ENCODE measurements at regions not wholly inside any gene's neighbourhood (a gene's known extent, or its start where the extent isn't known, plus 50 kb on each side); places are given as distances from the start of the nearest gene placed in this dataset.

- Histone ChIP-seq H3K4me3 (ENCODE audit: low read depth, low read length) (no peak overlapping the region), H3K9me3 (ENCODE audit: control insufficient read depth, insufficient read depth, low read length) (no peaks in the 10 kb centered on the region), H3K27me3 (ENCODE audit: control insufficient read depth, insufficient read depth, low read length) (no peaks in the 10 kb centered on the region), H3K36me3 (ENCODE audit: control insufficient read depth, insufficient read depth, low read length) (no peaks in the 10 kb centered on the region), H3K4me1 (ENCODE audit: control insufficient read depth, insufficient read depth, low read length) (peaks cover 3% of the 10 kb centered on the region), H3K27ac (ENCODE audit: low read depth, low read length) (no peak overlapping the region)
- 83% methylated on average over 2 of the region's 3 CpGs for WGBS (ENCODE audit: insufficient coverage)
- no peak for DNase-seq (ENCODE audit: low read depth in 4 of 6, low spot score in 6 of 6)
Measured at GRCh38 chr10:62919776-62920175, 103.6 kb upstream of the EGR2 start.

- no peak overlapping the region for H3K27ac ChIP-seq (ENCODE audit: low read depth, low read length)
- H3K4me1 ChIP-seq (ENCODE audit: control insufficient read depth, insufficient read depth, low read length): peaks cover under 1% of the 10 kb centered on the region
- WGBS (ENCODE audit: insufficient coverage): 92% methylated on average over 2 of the region's 9 CpGs
- no peaks in the 10 kb centered on the region for H3K36me3 ChIP-seq (ENCODE audit: control insufficient read depth, insufficient read depth, low read length)
- H3K27me3 ChIP-seq (ENCODE audit: control insufficient read depth, insufficient read depth, low read length): no peaks in the 10 kb centered on the region
- DNase-seq (ENCODE audit: low read depth in 4 of 6, low spot score in 6 of 6): no peak
- no peak overlapping the region for H3K4me3 ChIP-seq (ENCODE audit: low read depth, low read length)
- no peaks in the 10 kb centered on the region for H3K9me3 ChIP-seq (ENCODE audit: control insufficient read depth, insufficient read depth, low read length)
Measured at GRCh38 chr10:62917475-62918238, 101.5 kb upstream of the EGR2 start.

DNA sequence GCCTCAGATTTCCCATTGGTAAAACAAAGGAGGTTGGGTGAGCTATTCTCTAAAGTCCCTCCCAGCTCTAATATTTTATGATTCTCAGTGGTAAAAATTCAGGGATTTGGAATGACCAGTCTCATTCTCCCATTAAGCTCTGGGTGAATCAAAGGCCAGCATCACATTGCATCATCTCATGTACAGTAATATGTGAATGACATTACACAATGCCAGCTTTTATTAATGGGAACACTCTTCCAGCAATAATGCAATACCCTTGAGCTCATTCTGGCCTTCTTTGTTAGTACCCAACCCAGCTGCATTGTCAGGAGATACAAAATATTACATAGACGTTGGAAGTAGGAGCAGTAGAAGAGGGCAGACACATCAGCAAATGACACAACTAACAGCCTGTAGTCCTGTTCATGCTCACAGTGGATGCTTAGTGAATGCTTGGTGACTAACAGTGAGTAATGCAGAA lies 100.0 kb upstream of the EGR2 start:
- Histone ChIP-seq H3K9me3 (ENCODE audit: control insufficient read depth, insufficient read depth, low read length) (no peaks in the 10 kb centered on the region), H3K4me3 (ENCODE audit: low read depth, low read length) (no peak overlapping the region), H3K4me1 (ENCODE audit: control insufficient read depth, insufficient read depth, low read length) (peaks cover 4% of the 10 kb centered on the region), H3K27ac (ENCODE audit: low read depth, low read length) (peak overlapping the region; percentile 45), H3K36me3 (ENCODE audit: control insufficient read depth, insufficient read depth, low read length) (no peaks in the 10 kb centered on the region), H3K27me3 (ENCODE audit: control insufficient read depth, insufficient read depth, low read length) (no peaks in the 10 kb centered on the region)
- WGBS (ENCODE audit: insufficient coverage): no CpG with 5 or more reads among the region's 1 CpG
- peak in 2 of 6 donors; percentile 14 to 28 for DNase-seq (ENCODE audit: low read depth in 4 of 6, low spot score in 6 of 6)

DNA sequence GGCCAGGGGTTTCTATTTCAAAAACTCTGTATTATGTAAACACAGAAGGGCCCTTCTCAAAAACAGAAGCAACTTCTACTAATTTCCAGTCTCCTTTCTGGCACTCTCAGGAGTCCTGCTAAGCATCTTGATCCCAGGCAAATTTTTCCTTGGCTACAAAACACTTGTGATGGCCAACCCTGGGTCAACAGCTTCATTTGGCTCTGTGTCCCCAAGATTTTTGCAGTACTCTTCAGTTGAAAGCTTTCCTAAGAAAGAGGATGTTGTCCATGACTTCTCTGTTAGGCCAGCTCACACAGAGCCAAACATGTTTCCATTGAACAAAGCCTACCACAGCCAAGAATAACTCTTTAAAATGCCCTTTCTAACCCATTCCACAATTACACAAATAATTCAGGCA lies 99.0 kb upstream of the EGR2 start:
- peak in 1 of 6 donors; percentile 12 for DNase-seq (ENCODE audit: low read depth in 4 of 6, low spot score in 6 of 6)

DNA sequence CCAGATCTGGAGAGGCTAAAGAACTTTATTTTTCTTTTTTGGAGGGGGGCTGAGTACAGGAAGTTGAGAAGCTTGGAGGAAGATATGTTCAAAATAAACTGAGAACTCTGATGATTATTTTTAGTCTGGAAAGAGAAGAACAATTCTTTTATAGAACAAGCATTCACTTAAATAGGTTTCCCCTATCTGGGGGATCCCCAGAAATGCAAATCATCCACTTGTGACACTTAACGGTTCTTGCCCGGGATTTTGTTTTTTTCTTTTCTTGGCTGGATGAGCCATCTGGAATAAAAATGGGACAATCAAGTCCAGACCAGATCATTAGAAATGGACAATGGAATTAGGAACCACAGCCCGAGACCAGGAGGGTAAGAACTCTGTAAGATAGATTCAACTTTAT lies 95.9 kb upstream of the EGR2 start:
- Histone ChIP-seq H3K36me3 (ENCODE audit: control insufficient read depth, insufficient read depth, low read length) (no peaks in the 10 kb centered on the region), H3K4me1 (ENCODE audit: control insufficient read depth, insufficient read depth, low read length) (peaks cover 4% of the 10 kb centered on the region), H3K27me3 (ENCODE audit: control insufficient read depth, insufficient read depth, low read length) (no peaks in the 10 kb centered on the region), H3K27ac (ENCODE audit: low read depth, low read length) (peak overlapping the region; percentile 70), H3K4me3 (ENCODE audit: low read depth, low read length) (no peak overlapping the region), H3K9me3 (ENCODE audit: control insufficient read depth, insufficient read depth, low read length) (no peaks in the 10 kb centered on the region)
- WGBS (ENCODE audit: insufficient coverage): no CpG with 5 or more reads among the region's 3 CpGs
- no peak for DNase-seq (ENCODE audit: low read depth in 4 of 6, low spot score in 6 of 6)

More for the DNA sequence above, 99.0 kb upstream of the EGR2 start:
- Histone ChIP-seq H3K4me1 (ENCODE audit: control insufficient read depth, insufficient read depth, low read length) (peaks cover 4% of the 10 kb centered on the region), H3K27ac (ENCODE audit: low read depth, low read length) (no peak overlapping the region), H3K9me3 (ENCODE audit: control insufficient read depth, insufficient read depth, low read length) (no peaks in the 10 kb centered on the region), H3K27me3 (ENCODE audit: control insufficient read depth, insufficient read depth, low read length) (no peaks in the 10 kb centered on the region), H3K4me3 (ENCODE audit: low read depth, low read length) (no peak overlapping the region), H3K36me3 (ENCODE audit: control insufficient read depth, insufficient read depth, low read length) (no peaks in the 10 kb centered on the region)

DNA sequence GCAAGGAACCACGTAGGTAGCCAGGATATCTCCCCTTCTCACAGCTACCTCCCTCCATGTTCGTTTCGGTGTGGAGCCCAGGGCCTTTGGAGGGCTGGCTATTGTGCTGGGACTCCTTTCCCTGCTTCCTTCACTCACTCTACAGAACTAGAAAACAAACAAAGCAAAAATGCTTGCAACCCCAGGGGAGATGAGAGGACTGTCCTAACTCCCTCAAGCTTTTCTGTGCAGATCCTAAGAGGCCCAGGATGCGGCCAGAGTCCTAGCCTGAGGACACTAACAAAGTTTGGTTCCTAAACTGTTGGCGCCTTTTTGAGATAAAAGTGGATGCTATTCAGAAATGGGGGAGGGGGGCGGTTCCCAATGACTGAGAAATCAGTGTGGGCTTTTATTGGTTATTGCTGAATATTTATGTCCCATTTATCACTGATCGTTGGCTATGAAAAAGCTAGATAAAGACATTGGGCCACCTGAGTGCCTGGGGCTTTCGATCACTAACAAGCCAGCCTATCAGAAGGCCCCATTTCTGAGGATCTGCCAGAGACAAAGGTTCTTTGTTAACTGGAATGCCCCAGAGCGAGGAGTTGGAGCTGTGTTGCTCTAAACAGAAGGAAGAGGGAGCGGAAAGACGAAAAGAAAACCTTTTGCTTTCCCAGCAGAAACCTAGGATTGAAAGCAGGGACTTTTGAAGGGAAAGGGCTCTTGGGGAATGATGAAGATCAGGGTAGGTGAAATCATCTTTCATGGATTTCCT lies 95.2 kb upstream of the EGR2 start:
- Histone ChIP-seq H3K36me3 (ENCODE audit: control insufficient read depth, insufficient read depth, low read length) (no peaks in the 10 kb centered on the region), H3K9me3 (ENCODE audit: control insufficient read depth, insufficient read depth, low read length) (no peaks in the 10 kb centered on the region), H3K4me3 (ENCODE audit: low read depth, low read length) (no peak overlapping the region), H3K27ac (ENCODE audit: low read depth, low read length) (peak overlapping the region; percentile 70), H3K4me1 (ENCODE audit: control insufficient read depth, insufficient read depth, low read length) (peaks cover 4% of the 10 kb centered on the region), H3K27me3 (ENCODE audit: control insufficient read depth, insufficient read depth, low read length) (no peaks in the 10 kb centered on the region)
- DNase-seq (ENCODE audit: low read depth in 4 of 6, low spot score in 6 of 6): peak in 2 of 6 donors; percentile 2 to 37
- WGBS (ENCODE audit: insufficient coverage): 69% methylated on average over 11 of the region's 11 CpGs

GRCh38 chr10:62907470-62908212 lies 91.5 kb upstream of the EGR2 start:
- H3K4me3 ChIP-seq (ENCODE audit: low read depth, low read length): no peak overlapping the region
- no peaks in the 10 kb centered on the region for H3K36me3 ChIP-seq (ENCODE audit: control insufficient read depth, insufficient read depth, low read length)
- peaks cover 3% of the 10 kb centered on the region for H3K4me1 ChIP-seq (ENCODE audit: control insufficient read depth, insufficient read depth, low read length)
- DNase-seq (ENCODE audit: low read depth in 4 of 6, low spot score in 6 of 6): peak in 1 of 6 donors; percentile 32
- 80% methylated on average over 3 of the region's 8 CpGs for WGBS (ENCODE audit: insufficient coverage)
- H3K27me3 ChIP-seq (ENCODE audit: control insufficient read depth, insufficient read depth, low read length): no peaks in the 10 kb centered on the region
- no peak overlapping the region for H3K27ac ChIP-seq (ENCODE audit: low read depth, low read length)
- no peaks in the 10 kb centered on the region for H3K9me3 ChIP-seq (ENCODE audit: control insufficient read depth, insufficient read depth, low read length)

- no peak for DNase-seq (ENCODE audit: low read depth in 4 of 6, low spot score in 6 of 6)
- no peaks in the 10 kb centered on the region for H3K27me3 ChIP-seq (ENCODE audit: control insufficient read depth, insufficient read depth, low read length)
- H3K36me3 ChIP-seq (ENCODE audit: control insufficient read depth, insufficient read depth, low read length): no peaks in the 10 kb centered on the region
- H3K27ac ChIP-seq (ENCODE audit: low read depth, low read length): no peak overlapping the region
- no peaks in the 10 kb centered on the region for H3K4me1 ChIP-seq (ENCODE audit: control insufficient read depth, insufficient read depth, low read length)
- whole genome bisulfite sequencing (ENCODE audit: insufficient coverage): 100% methylated on average over 2 of the region's 5 CpGs
- no peaks in the 10 kb centered on the region for H3K9me3 ChIP-seq (ENCODE audit: control insufficient read depth, insufficient read depth, low read length)
- no peak overlapping the region for H3K4me3 ChIP-seq (ENCODE audit: low read depth, low read length)
Measured at GRCh38 chr10:62904281-62904875, 88.2 kb upstream of the EGR2 start.

DNA sequence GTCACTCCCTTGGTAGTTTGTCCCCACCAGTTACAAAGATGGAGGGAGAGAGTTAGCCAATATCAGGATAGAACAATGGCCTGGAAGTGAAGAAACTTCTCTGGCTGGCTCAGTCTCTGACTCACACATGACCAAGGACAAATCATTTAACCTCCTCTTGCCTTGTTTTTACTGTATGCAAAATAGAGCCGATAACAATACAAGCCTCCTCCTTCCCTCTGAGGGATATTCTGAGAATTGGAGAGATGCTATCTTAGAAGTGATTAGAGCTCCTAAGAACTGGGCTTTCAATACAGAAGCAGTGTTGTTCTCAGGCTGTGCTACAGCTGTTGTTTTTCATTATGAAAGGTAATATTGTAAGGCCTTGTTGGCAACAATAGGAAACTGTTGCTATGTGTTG lies 87.7 kb upstream of the EGR2 start:
- no CpG with 5 or more reads among the region's 1 CpG for WGBS (ENCODE audit: insufficient coverage)
- DNase-seq (ENCODE audit: low read depth in 4 of 6, low spot score in 6 of 6): no peak

More for the DNA sequence above, 87.7 kb upstream of the EGR2 start:
- Histone ChIP-seq H3K27me3 (ENCODE audit: control insufficient read depth, insufficient read depth, low read length) (no peaks in the 10 kb centered on the region), H3K9me3 (ENCODE audit: control insufficient read depth, insufficient read depth, low read length) (no peaks in the 10 kb centered on the region), H3K27ac (ENCODE audit: low read depth, low read length) (no peak overlapping the region), H3K4me3 (ENCODE audit: low read depth, low read length) (no peak overlapping the region), H3K4me1 (ENCODE audit: control insufficient read depth, insufficient read depth, low read length) (no peaks in the 10 kb centered on the region), H3K36me3 (ENCODE audit: control insufficient read depth, insufficient read depth, low read length) (no peaks in the 10 kb centered on the region)
